HG03571 (cell line): ENCODE measurements at regions not wholly inside any gene's neighbourhood (a gene's known extent, or its start where the extent isn't known, plus 50 kb on each side); places are given as distances from the start of the nearest gene placed in this dataset.

Experiments used
- ATAC-seq: cut with Tn5 transposase; IDR thresholded peaks from one replicate; pipeline ENCODE4 v1.9.1; 2021; ENCODE audit not compliant: unreplicated experiment

DNA sequence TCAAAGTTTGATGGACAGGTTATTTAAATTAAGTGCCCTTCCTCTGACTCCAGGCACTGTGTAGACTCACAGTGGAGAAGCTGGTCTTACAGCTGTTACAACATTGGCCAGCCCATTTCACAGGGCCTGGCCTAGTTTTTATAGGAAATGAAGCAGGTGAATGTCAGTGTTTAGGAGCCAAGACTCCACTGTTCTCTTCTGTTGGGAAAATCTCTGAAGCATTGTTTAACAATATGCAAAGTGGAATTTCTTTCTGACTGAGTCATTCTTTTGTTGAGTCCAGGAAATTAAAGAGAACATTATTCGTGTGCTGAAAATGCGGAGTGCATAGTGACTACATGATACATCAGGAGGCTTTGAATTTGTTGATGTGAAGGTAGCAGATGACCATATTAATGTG is 64.7 kb downstream of the ARRDC4 start:
- ATAC-seq: no peak

DNA sequence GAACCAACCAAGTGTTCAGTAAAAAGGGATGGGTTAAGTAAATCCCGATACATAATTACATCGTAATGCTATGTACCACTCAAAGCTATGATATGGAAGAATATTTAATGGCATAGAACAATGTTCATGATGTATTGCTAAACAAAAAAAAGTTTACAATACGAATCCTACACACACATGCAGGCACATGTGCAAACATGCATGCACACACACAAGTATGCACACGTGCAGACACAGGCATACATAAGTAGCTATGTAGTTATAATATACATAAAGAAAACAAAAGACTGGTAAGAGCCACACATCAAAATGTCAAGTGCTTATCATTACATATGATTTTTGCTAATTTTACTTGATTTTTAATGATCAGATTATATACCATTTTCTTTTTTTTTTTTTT is 74.2 kb downstream of the ARRDC4 start:
- no peak for ATAC-seq

DNA sequence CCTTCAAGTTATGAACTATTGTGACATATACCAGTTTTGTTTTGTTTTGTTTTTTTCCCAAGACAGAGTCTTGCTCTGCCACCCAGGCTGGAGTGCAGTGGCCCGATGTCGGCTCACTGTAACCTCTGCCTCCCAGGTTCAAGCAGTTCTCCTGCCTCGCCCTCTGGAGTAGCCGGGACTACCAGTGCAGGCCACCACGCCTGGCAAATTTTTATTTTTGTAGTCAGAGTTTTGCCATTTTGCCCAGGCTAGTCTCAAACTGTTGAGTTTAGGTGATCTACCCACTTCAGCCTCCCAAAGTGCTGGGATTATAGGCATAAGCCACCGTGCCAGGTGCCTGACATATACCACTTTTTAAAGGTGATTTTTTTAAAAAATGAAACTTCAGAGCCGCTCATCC is 74.6 kb downstream of the ARRDC4 start:
- ATAC-seq: no peak

DNA sequence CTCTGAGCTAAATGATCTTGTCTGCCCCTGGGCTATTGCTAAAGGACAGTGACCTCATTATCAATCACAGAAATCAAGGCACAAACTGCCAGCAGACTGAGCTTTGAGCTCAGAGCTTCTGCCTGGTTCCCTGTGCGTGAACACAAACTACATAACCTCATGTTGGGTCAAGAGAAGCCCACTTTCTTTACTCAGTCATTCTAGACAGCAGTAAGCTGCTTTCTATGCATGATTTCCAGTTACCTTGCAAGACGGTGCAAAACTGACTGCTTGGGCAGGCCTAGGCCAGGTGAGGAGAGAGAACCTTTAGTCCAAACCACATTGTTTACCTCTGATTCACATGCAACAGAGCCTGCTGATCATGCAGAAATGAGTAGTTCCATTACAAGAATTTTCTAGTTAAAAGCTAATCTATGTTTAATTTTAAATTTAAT is 75.1 kb downstream of the ARRDC4 start:
- ATAC-seq: no peak

DNA sequence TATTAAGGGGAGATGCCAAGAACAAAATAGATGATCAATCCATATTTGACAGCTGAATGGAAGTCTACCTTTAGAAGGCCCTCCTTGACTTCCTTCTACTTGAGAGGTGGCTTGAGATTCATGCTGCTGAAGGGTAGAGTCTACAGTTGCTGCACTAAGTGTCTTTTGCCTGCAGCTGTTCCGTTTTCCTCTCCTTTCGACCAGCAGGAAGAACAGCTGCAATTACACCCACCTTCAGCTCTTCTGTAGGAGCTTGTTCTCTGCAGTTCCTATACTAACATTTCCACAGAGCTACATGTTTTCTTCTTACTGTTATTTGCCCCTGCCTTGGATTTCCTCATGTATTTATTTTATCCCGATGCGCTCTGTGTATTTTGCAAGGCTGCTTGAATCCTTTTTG is 79.1 kb downstream of the ARRDC4 start:
- ATAC-seq: no peak

DNA sequence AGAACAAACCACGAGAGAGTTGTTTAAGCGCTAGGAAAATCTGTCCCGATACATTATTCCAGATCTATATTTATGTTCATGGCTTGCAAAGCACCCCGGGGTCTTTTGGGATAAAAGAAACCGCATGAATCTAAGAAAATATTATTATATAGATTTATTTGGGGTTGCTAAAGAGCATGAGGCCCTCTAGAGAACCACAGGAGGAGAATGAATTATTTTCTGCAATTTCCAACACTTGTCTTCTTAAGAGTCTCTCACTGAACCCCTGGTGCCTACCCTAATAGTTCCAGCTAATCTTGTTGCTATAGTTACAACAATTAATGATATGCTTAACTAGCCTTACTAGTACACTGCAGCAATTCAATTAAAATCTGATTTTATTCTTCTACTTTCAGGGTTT is 79.6 kb downstream of the ARRDC4 start:
- no peak for ATAC-seq

DNA sequence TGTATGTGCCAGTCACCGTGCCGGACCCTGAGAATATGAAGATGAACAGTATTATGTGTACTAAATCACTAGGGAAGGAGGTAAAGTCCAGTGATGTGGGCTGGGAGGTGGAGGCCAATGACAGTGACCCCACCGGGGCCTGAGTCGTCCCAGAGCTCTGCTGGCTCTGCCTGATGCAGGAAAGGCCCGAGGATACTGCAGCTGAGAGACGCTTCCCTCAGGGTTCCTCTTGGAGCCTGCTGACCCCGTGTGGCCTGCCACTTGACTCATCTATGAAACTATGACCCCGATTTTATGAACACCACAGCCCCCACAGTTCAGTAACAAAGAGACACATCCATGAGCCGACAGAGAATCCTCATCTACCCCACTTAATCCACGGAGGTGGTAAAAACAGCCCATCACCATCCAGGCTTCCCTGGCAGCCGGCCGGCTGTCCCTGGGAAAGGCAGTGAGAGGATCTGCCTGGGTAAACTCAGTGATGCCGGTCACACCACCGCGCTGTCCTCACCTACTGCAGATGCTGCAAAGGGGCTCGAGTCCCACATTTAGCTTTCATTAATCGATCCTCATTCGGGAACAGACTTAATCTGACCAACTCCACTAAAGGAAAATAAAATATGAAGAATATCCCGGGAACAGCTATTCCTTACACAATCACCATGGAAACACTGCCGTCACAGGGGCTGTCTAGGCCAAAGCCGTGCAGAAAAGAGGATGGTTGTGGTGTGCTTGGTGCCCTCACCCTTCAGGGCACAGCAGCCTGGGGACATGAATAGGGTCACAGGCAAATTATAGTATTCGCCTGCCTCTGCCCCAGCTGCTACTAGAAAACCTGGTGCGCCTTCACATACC is 82.9 kb downstream of the ARRDC4 start:
- ATAC-seq: no peak

DNA sequence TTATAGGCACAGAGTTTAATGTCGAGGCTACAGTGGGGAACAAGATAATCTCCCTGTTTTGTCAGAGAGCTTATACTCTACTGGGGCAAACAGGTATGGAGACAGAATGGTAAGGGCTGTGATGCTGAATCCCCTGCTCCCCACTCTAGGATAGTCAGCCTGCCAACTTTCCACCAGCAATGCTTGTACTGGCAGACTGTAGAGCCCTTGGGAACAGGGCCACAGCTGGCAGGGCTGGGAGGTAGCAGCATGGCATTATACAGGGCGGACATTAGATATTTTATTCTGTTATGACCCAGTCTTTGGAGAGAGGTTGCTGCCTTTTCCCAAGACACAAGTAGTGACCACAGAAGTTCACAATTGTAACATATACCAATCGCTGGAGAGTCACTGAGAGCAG is 91.2 kb downstream of the ARRDC4 start:
- no peak for ATAC-seq

DNA sequence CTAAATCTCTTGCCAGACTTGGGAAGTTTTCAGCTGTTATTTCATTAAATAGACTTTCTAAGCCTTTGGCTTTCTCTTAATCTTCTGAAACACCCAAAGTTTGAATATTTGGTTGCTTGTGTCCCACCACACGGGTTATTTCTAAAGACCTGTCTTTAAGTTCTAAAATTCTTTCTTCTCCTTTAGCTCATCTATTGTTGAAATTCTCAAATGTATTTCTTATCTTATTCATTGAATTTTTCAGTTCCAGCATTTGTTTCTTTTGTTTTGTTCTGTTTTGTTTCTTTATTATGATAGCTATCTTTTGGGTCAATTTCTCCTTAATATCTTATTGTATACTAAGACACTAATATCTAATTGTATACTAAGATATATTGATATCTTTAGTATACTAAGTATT is 97.0 kb downstream of the ARRDC4 start:
- ATAC-seq: no peak

DNA sequence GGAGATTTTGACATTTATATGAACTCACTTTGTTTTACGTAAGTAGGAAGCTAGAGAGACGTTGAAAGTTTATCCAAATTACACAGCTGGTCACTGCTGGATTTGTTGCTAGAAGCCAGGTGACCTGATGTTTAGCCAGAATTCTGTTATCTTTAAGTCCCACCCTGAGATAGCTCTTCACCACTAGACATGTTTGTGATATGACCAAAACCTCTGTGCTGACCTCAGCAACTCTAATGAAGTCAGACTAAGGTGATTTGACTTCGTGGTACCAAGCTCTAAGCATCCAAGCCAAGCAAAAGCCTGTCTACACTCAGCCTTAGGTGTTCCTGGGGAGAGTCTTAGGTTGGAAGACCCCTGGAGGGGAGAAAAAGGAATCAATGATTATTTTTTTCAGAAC is 102.4 kb downstream of the ARRDC4 start:
- no peak for ATAC-seq

DNA sequence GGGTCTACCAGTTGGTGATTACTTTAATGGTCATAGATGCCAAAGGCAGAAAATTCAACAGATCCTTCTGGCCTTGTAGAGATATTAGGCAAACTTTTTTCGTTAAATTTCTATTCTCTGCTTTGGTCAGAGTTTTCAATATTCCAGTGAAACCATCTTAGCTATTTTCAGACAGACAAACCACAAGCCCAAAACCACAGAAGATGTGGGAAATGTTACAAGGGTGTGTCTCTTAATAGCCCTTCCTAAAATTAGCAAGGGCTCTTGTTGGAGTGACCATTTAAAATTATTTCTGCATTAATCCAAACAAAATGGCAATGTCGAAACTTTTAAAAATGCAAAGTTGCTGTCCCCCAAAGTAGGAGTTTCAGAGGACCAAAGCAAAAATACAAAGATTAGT is 102.8 kb downstream of the ARRDC4 start:
- ATAC-seq: no peak

DNA sequence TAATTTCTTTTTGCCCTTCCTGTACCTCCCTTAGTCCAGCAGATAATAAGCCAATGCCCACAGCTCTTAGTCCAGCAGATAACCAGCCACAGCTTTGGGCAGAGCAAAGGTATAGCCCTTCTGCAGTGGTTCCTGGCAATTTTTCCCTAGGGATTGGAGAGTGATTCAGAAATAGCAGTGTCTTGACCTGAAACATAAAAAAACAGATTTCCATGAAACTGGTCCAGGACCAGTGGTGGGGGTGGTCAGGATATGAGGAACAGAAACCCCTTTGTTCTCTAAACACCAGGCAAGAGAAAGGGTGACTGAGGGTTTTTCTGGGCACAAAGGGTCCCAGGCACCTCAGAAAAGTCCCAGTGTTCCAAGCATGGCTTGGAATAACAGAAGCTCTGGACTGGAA is 103.4 kb downstream of the ARRDC4 start:
- ATAC-seq: no peak

DNA sequence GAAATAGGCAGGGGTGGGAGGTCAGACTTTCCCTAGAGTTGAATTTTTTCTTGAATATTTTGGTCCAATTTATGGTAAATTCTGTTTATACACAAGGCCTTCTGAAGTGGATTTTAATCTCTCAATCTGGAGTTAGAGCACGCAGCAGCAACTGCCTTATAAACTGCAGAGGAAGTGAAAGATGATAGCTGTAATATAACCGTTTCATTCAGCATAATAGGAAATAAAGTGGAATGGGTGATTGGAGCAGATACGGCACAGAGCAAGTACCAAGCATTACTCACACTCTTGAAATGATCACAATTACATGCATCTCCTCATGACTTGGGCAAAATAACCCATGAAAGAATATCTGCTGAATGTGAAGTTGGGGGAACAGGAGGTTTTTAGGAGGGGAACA is 106.8 kb downstream of the ARRDC4 start:
- no peak for ATAC-seq

DNA sequence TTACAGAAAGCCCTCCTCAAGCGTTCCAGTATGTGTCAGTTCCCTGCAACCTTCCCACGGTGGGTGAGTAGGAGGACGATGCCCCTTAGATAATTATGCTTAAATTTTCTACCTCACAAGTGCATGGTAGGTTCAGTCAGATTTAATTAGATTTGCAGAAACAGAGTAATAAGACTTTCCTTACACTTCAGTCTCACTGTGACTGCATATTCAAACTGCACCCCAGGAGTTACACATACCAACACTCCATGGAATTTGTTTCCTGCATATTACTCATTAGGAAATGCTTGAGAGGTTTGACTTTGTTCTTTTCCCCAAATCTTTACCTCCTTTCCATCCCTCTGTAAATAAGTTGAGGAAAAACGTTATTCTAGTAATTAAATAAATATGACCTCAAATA is 108.8 kb downstream of the ARRDC4 start:
- ATAC-seq: no peak

DNA sequence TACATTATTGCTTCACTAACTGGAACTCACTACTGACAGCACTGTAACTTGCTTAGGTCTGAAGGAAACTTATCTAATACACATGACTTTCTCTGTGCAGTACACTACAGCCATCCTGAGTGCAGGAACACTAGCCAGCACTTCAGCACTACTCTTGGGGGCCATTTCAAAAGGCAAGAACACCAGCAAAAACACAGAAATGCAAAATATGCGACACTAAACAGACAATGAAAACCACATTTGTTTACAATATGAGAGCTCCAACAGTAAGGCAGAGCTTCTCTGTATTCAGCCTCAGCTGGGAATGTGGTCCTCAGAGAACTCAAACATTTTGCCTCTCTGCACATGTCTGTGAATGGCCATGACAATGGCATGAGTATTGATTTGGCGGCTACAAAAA is 109.6 kb downstream of the ARRDC4 start:
- no peak for ATAC-seq

DNA sequence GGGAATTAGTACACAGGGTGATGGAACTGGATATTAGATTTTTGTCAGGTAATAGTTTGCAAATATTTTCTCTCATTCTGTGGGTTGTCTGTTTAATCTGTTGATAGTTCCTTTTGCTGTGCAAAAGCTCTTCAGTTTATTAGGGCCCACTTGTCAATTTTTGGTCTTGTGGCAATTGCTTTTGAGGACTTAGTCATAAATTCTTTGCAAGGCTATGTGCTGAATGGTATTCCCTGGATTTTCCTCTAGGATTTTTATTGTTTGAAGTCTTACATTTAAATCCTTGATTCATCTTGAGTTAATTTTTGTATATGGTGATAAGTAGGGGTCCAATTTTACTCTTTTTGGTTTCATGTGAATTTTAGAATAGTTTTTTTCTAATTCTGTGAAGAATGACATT is 111.3 kb downstream of the ARRDC4 start:
- no peak for ATAC-seq

DNA sequence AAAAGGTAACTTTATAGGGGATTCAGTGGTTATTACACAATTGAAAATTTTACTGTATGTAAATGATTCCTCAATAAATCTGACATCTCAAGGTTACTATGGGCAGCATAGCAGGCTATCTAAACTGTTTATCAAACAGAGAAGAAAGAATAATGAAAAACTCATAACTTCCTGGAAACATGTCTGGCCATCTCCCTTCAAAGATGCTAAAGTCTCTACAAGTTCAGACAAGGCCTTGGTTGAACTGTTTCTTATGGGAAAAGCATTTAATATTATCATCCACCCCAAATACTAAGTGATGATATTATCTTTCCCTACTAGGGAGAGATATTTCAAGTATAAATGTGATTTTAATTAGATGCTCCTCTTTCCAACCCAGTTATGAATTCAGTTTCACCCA is 114.9 kb downstream of the ARRDC4 start:
- ATAC-seq: no peak

DNA sequence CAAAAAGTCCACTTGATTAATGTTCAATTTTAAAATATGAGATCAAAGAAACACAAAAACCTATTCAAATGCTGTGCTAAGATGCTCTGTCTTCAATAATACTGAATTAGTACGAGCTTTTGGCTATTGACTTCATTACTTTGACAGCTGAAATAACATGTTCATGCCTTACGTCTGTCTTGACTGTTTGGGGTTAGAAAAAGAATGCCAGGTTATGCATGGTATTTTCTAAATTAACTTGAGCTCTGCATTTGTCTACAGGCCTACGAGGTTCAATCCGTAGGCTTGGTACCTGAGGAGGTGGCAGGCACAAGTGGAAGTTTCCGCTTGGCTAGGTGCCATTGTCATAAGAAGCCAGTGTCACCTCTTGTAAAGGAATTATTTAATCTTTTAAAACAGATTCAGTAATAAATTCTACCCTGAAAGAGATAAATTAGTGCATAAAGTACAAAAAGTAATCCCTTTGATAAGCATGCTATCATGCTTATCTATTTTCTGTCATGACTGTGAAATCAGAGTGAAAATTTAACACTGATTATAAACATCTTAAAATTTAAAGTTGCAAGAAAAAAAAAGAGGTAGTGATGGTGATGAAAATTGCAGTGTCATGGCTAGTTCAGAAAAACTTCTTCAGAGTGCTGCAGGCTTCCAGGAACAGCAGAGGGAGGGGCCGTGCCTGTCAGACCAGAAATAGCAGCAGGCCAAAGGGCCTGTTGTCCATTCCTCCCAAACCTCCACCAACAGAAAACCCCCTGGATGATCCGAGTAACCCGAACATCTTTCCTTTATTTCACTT is 115.7 kb downstream of the ARRDC4 start:
- no peak for ATAC-seq

DNA sequence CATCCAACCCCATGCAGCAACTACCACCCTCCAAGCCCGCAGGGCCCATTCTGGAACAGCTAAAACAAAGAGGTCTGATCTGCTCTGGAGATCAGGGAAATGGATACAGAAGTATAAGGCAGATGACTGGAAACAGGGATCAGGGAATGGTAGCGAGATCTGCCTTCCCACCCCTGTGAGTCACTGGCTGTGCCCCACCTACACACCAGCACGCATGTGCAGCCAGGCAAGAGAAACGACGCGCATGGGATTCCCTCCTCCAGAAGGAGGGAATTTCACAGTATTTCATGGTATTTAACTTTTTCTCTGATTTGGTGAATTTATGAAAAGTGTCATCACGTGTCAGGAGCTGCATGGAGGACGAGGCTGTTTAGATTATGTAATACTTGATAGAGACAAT is 116.7 kb downstream of the ARRDC4 start:
- ATAC-seq: no peak

DNA sequence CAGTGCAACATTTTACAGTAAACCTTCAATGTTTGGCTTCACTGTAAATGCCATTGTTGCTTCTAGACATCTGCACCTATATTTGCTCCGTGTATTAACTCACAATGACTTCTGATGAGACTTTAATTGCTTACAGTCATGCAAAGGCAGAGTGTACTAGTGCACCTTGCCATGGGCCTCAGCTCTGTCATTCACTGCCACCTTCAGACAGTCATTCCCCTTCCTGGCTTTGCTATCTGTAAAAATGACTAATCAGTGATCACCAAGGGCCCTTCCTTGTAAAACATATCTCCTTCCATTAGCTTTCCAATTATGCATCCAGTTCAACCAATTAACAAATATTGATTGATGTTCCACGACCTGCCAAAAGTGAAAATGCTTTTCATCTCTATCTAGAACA is 120.3 kb downstream of the ARRDC4 start:
- ATAC-seq: no peak

DNA sequence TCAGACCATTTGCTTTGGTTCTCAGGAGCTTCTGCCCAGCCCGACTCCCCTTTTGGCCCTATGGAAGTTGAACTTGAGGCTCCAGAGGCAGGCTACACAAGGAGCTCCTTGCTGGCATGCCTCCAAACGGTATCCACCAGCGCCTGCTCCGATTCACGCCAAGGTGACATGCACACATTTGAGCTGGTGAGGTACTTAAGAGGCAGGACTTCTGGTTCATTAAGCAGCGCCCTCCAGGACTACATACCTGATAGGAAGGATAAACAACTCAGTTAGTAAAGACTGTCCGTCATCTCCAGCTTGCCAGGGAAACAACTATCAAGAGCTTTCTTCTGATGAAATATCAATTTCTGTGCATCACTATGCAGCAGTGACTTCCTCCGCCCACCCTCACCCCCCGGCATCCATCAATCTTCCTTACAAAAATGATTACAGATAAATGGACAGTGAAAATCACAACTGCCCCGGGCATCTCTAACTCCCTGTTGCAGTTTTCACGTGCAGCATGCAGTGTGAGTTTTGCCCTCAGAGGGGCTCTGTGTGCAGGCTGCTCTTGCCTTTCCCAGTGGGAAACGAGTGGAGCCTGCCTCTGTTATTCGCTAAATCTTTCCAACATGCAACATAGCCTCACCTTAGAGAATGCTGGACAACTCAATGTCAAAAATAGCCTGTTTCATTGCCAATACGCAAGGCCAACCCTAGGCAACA is 122.9 kb downstream of the ARRDC4 start:
- ATAC-seq: no peak
